WERI-Rb-1 (cell line): ENCODE measurements at regions not wholly inside any gene's neighbourhood (a gene's known extent, or its start where the extent isn't known, plus 50 kb on each side); places are given as distances from the start of the nearest gene placed in this dataset.

Experiments used
- DNase-seq: peaks from one replicate; pipeline ENCODE4 v3.0.0-alpha.2; 2020
- H3K27ac ChIP-seq: fragments of 250-450 bp; sonication (Bioruptor Pico); 2 replicates; pipeline ENCODE4 v1.5.1; 2020; ENCODE audit warnings: mild to moderate bottlenecking, moderate library complexity
- H3K27me3 ChIP-seq: fragments of 250-450 bp; sonication (Bioruptor Pico); 2 replicates; pipeline ENCODE4 v1.5.1; 2021; ENCODE audit warnings: mild to moderate bottlenecking, low read depth, moderate library complexity; ENCODE audit not compliant: insufficient read depth, severe bottlenecking
- H3K36me3 ChIP-seq: fragments of 250-450 bp; sonication (Bioruptor Pico); 2 replicates; pipeline ENCODE4 v1.5.1; 2020; ENCODE audit warnings: mild to moderate bottlenecking, moderate library complexity
- H3K4me3 ChIP-seq: 2 replicates; pipeline ENCODE4 v1.5.1; 2011; ENCODE audit warnings: low read depth, mild to moderate bottlenecking, control low read depth, low read length
- H3K9me3 ChIP-seq: fragments of 250-450 bp; sonication (Bioruptor Pico); 2 replicates; pipeline ENCODE4 v1.5.1; 2021; ENCODE audit warnings: mild to moderate bottlenecking, moderate library complexity; ENCODE audit not compliant: severe bottlenecking
- CTCF ChIP-seq: IDR thresholded peaks from 2 replicates; pipeline ENCODE4 v1.5.1; 2011; ENCODE audit warnings: low read depth, mild to moderate bottlenecking, control low read depth, inconsistent platforms, low read length

- TF ChIP-seq CTCF: no peak
- no peaks in the 10 kb centered on the region for H3K9me3 ChIP-seq
- no peak for DNase-seq
- no peaks in the 10 kb centered on the region for H3K27me3 ChIP-seq
- no peak overlapping the region for H3K27ac ChIP-seq
- H3K4me3 ChIP-seq: no peak overlapping the region
- no peaks in the 10 kb centered on the region for H3K36me3 ChIP-seq
These were observed 118.2 kb upstream of the RIPOR2 start for GRCh38 chr6:25053875-25054371.

GRCh38 chr6:25054469-25054868 lies 118.7 kb upstream of the RIPOR2 start:
- H3K4me3 ChIP-seq: no peak overlapping the region
- no peaks in the 10 kb centered on the region for H3K27me3 ChIP-seq
- no peaks in the 10 kb centered on the region for H3K9me3 ChIP-seq
- no peaks in the 10 kb centered on the region for H3K36me3 ChIP-seq
- TF ChIP-seq CTCF: no peak
- no peak for DNase-seq
- H3K27ac ChIP-seq: no peak overlapping the region

GRCh38 chr6:25056130-25056529 lies 120.4 kb upstream of the RIPOR2 start:
- no peak for DNase-seq
- Histone ChIP-seq H3K36me3 (no peaks in the 10 kb centered on the region), H3K9me3 (no peaks in the 10 kb centered on the region), H3K27ac (no peak overlapping the region), H3K4me3 (no peak overlapping the region), H3K27me3 (no peaks in the 10 kb centered on the region)
- no peak for TF ChIP-seq CTCF

GRCh38 chr6:25057111-25057905 lies 121.5 kb upstream of the RIPOR2 start:
- Histone ChIP-seq H3K27me3 (no peaks in the 10 kb centered on the region), H3K27ac (no peak overlapping the region), H3K36me3 (no peaks in the 10 kb centered on the region), H3K9me3 (no peaks in the 10 kb centered on the region), H3K4me3 (no peak overlapping the region)
- DNase-seq: no peak
- TF ChIP-seq CTCF: no peak

- Histone ChIP-seq H3K27ac (no peak overlapping the region), H3K4me3 (no peak overlapping the region), H3K9me3 (no peaks in the 10 kb centered on the region), H3K36me3 (no peaks in the 10 kb centered on the region), H3K27me3 (no peaks in the 10 kb centered on the region)
- no peak for TF ChIP-seq CTCF
- no peak for DNase-seq
These were observed 122.7 kb upstream of the RIPOR2 start for GRCh38 chr6:25058441-25058840.

GRCh38 chr6:25058941-25059340 lies 123.2 kb upstream of the RIPOR2 start:
- H3K27me3 ChIP-seq: no peaks in the 10 kb centered on the region
- no peak for TF ChIP-seq CTCF
- H3K4me3 ChIP-seq: no peak overlapping the region
- H3K27ac ChIP-seq: no peak overlapping the region
- DNase-seq: no peak
- no peaks in the 10 kb centered on the region for H3K36me3 ChIP-seq
- H3K9me3 ChIP-seq: no peaks in the 10 kb centered on the region
